Gastroesophageal sphincter (tissue), 4 donors: ENCODE measurements at regions not wholly inside any gene's neighbourhood (a gene's known extent, or its start where the extent isn't known, plus 50 kb on each side); places are given as distances from the start of the nearest gene placed in this dataset.
"Not testable (repeated sequence)": the region's sequence is repeated elsewhere in the genome, so short reads cannot be mapped to it uniquely, and the experiment has no call there.

ENCODE experiments used
- ATAC-seq: fragments of 150-250 bp; one replicate; pipeline ENCODE4 v1.9.1; 2016; ENCODE audit warnings: mild to moderate bottlenecking, moderate library complexity
- H3K27ac ChIP-seq, 4 donors: fragments of 200-600 bp; sonication (generic) in 3 of 4; 1 replicate in 3 of 4; 2 replicates in 1 of 4; pipeline ENCODE4 v1.5.1; 2016 to 2019
- H3K27me3 ChIP-seq: fragments of 200-600 bp; sonication (generic); one replicate; pipeline ENCODE4 v1.5.1; 2019
- H3K36me3 ChIP-seq, 2 donors: fragments of 200-600 bp; sonication (generic); one replicate each; pipeline ENCODE4 v1.5.1; 2019; ENCODE audit warnings: control low read depth in 1 of 2
- H3K4me1 ChIP-seq, 3 donors: fragments of 200-600 bp; sonication (generic); 1 replicate in 2 of 3; 2 replicates in 1 of 3; pipeline ENCODE4 v1.5.1; 2016 to 2019; ENCODE audit warnings: control low read depth in 2 of 3
- H3K4me3 ChIP-seq, 2 donors: fragments of 200-600 bp; sonication (generic); one replicate each; pipeline ENCODE4 v1.5.1; 2019; ENCODE audit warnings: mild to moderate bottlenecking in 1 of 2, moderate library complexity in 1 of 2
- H3K9me3 ChIP-seq, 3 donors: fragments of 200-600 bp; sonication (generic); one replicate each; pipeline ENCODE4 v1.5.1; 2017 to 2019; ENCODE audit warnings: control low read depth in 2 of 3
- CTCF ChIP-seq, 4 experiments: fragments of 200-600 bp in 2 of 4; fragments of 450-650 bp in 2 of 4; sonication (generic) in 1 of 4; IDR thresholded peaks; one replicate each; pipeline ENCODE4 v1.5.1; 2017 to 2019; ENCODE audit warnings: antibody characterized with exemption in 4 of 4, mild to moderate bottlenecking in 2 of 4, moderate library complexity in 2 of 4
- EP300 ChIP-seq: sonication (generic); formaldehyde crosslinking; IDR thresholded peaks from one replicate; pipeline ENCODE4 v1.6.1; 2017; ENCODE audit warnings: antibody characterized with exemption, mild to moderate bottlenecking
- POLR2A ChIP-seq, 2 donors: fragments of 450-650 bp; IDR thresholded peaks; one replicate each; pipeline ENCODE4 v1.6.1; 2017; ENCODE audit warnings: antibody characterized with exemption in 2 of 2, mild to moderate bottlenecking in 2 of 2, moderate library complexity in 1 of 2
- POLR2AphosphoS5 ChIP-seq: sonication (generic); formaldehyde crosslinking; IDR thresholded peaks from one replicate; pipeline ENCODE4 v1.6.1; 2017; ENCODE audit warnings: antibody characterized with exemption
- WGBS, 2 donors: methylation state at CpG; one replicate each; pipeline ENCODE4 v1.1.5; 2018; ENCODE audit warnings: low coverage in 1 of 2; 5-methylcytosine and 5-hydroxymethylcytosine counted together

GRCh38 chr2:12557688-12558087, 159.0 kb upstream of the TRIB2 start:
- Histone ChIP-seq H3K4me3 (no peak overlapping the region), H3K27ac (no peak overlapping the region), H3K27me3 (no peaks in the 10 kb centered on the region), H3K4me1 (peaks cover 0 to 10% (median 6%) of the 10 kb centered on the region in 3 donors), H3K9me3 (no peaks in the 10 kb centered on the region), H3K36me3 (no peaks in the 10 kb centered on the region)
- 91 to 100% methylated on average over 1 to 4 of the region's 4 CpGs for WGBS, 2 donors
- no peak for TF ChIP-seq EP300
- no peak for TF ChIP-seq POLR2AphosphoS5
- no peak for TF ChIP-seq CTCF (IDR thresholded peaks at IDR 0.05)
- no peak for TF ChIP-seq POLR2A (IDR thresholded peaks at IDR 0.05)
- ATAC-seq, result no peak

GRCh38 chr2:12558519-12558918, 158.2 kb upstream of the TRIB2 start:
- H3K27me3 ChIP-seq, result no peaks in the 10 kb centered on the region
- no peaks in the 10 kb centered on the region for H3K36me3 ChIP-seq
- no peaks in the 10 kb centered on the region for H3K9me3 ChIP-seq

GRCh38 chr2:12560618-12561017, 156.1 kb upstream of the TRIB2 start:
- WGBS, 2 donors, result 79 to 88% methylated on average over 9 of the region's 9 CpGs

More at GRCh38 chr2:12558519-12558918, 158.2 kb upstream of the TRIB2 start:
- no peak for TF ChIP-seq EP300
- no peak for TF ChIP-seq CTCF (IDR thresholded peaks at IDR 0.05)
- Histone ChIP-seq H3K27ac (no peak overlapping the region), H3K4me1 (peaks cover 0 to 10% (median 6%) of the 10 kb centered on the region in 3 donors), H3K4me3 (no peak overlapping the region)
- no peak for ATAC-seq
- 77 to 93% methylated on average over 2 of the region's 2 CpGs for WGBS, 2 donors

GRCh38 chr2:12567411-12567810, 149.3 kb upstream of the TRIB2 start:
- Histone ChIP-seq H3K4me3 (no peak overlapping the region), H3K9me3 (no peaks in the 10 kb centered on the region), H3K4me1 (no peaks in the 10 kb centered on the region), H3K27ac (no peak overlapping the region), H3K36me3 (no peaks in the 10 kb centered on the region), H3K27me3 (no peaks in the 10 kb centered on the region)
- no peak for ATAC-seq
- WGBS, 2 donors, result 80% methylated on average over 3 of the region's 3 CpGs
- TF ChIP-seq CTCF (IDR thresholded peaks at IDR 0.05) (no peak), EP300 (no peak), POLR2AphosphoS5 (no peak), POLR2A (IDR thresholded peaks at IDR 0.05) (no peak)

More at GRCh38 chr2:12560618-12561017, 156.1 kb upstream of the TRIB2 start:
- H3K36me3 ChIP-seq, result no peaks in the 10 kb centered on the region
- H3K27ac ChIP-seq, result no peak overlapping the region
- no peaks in the 10 kb centered on the region for H3K9me3 ChIP-seq
- TF ChIP-seq POLR2AphosphoS5 (no peak), CTCF (IDR thresholded peaks at IDR 0.05) (no peak), EP300 (no peak), POLR2A (IDR thresholded peaks at IDR 0.05) (no peak)
- H3K27me3 ChIP-seq, result no peaks in the 10 kb centered on the region
- ATAC-seq, result no peak
- H3K4me3 ChIP-seq, result no peak overlapping the region
- peaks cover 0 to 2% (median 1%) of the 10 kb centered on the region in 3 donors for H3K4me1 ChIP-seq

GRCh38 chr2:12569510-12569909, 147.2 kb upstream of the TRIB2 start:
- not testable (repeated sequence) for H3K4me1 ChIP-seq, H3K36me3 ChIP-seq, ATAC-seq, H3K27me3 ChIP-seq, H3K9me3 ChIP-seq, H3K4me3 ChIP-seq, H3K27ac ChIP-seq
- 83 to 90% methylated on average over 4 of the region's 7 CpGs for WGBS, 2 donors

- not testable (repeated sequence) for H3K9me3 ChIP-seq, H3K27ac ChIP-seq, H3K4me3 ChIP-seq, H3K36me3 ChIP-seq, H3K27me3 ChIP-seq, ATAC-seq, H3K4me1 ChIP-seq
- 100% methylated on average over 3 to 8 of the region's 8 CpGs for WGBS, 2 donors
These were observed 146.8 kb upstream of the TRIB2 start for GRCh38 chr2:12569929-12570328.
